ENCODE measurements at regions not wholly inside any gene's neighbourhood (a gene's known extent, or its start where the extent isn't known, plus 50 kb on each side); places are given as distances from the start of the nearest gene placed in this dataset.

GRCh38 chr2:134175834-134176233 lies 78.0 kb upstream of the MGAT5 start:
- CTCF ChIA-PET (ENCODE audit: partially characterized antibody) = interaction anchor here (1.3 kb wide), 1 partner anchor 10 kb away, joined by 3 read pairs; no protein-coding TSS in a partner anchor
- no peak for FAIRE-seq
- no peak overlapping the region for H2BK12ac ChIP-seq (ENCODE audit: low read depth, low read length)
- no peak overlapping the region for H2AK5ac ChIP-seq (ENCODE audit: low read depth, low read length)
- H3K27me3 ChIP-seq (replicated peaks in 1 of 4; ENCODE audit: control insufficient read depth in 3 of 4, extremely low read depth in 1 of 4, insufficient read depth in 3 of 4, low read length in 3 of 4) = no peaks in the 10 kb centered on the region
- no peaks in the 10 kb centered on the region for H3K23me2 ChIP-seq (ENCODE audit: low read depth, low read length)
- no peak overlapping the region for H3K9ac ChIP-seq (replicated peaks in 1 of 4; ENCODE audit: extremely low read depth in 1 of 4, low read depth in 3 of 4, low read length in 3 of 4)
- no peak for DNase-seq (ENCODE audit: low read depth in 1 of 2, low spot score in 2 of 2)
- no peak overlapping the region for H3K56ac ChIP-seq (replicated peaks; ENCODE audit: insufficient read length, low read depth, low read length)
- H4K20me1 ChIP-seq (replicated peaks in 1 of 2; ENCODE audit: control insufficient read depth in 1 of 2, insufficient read depth in 2 of 2, low read length in 2 of 2) = peaks cover 0 to 12% of the 10 kb centered on the region in 2 experiments
- H2BK5ac ChIP-seq (ENCODE audit: low read depth, low read length) = no peak overlapping the region
- H2BK15ac ChIP-seq (ENCODE audit: low read length) = no peak overlapping the region
- no peak overlapping the region for H3K18ac ChIP-seq (ENCODE audit: extremely low read depth, low read length)
- peaks cover 2 to 7% (median 6%) of the 10 kb centered on the region in 4 experiments; a peak in 3 of 7 replicates for H3K4me1 ChIP-seq (replicated peaks in 1 of 4; ENCODE audit: control insufficient read depth in 3 of 4, insufficient read depth in 4 of 4, low read length in 3 of 4)
- no peak overlapping the region for H3K4me3 ChIP-seq (ENCODE audit: extremely low read depth in 1 of 4, insufficient read depth in 2 of 4, low read depth in 3 of 4, low read length in 4 of 4)
- H3K36me3 ChIP-seq (ENCODE audit: control insufficient read depth in 2 of 4, insufficient read depth in 4 of 4, low read length in 3 of 4) = no peaks in the 10 kb centered on the region
- no peak overlapping the region for H3K14ac ChIP-seq (ENCODE audit: insufficient read length)
- no peak overlapping the region for H2AFZ ChIP-seq (ENCODE audit: low read length)
- H3K4me2 ChIP-seq (ENCODE audit: insufficient read depth in 1 of 2, low read depth in 2 of 2, low read length in 2 of 2) = no peak overlapping the region
- H3K27ac ChIP-seq (ENCODE audit: low read depth, low read length) = no peak overlapping the region
- H4K5ac ChIP-seq (ENCODE audit: insufficient read length, low read depth, low read length) = no peak overlapping the region
- no peak overlapping the region for H2BK20ac ChIP-seq (ENCODE audit: low read length)
- H4K8ac ChIP-seq (ENCODE audit: extremely low read depth, insufficient read depth, low read length) = no peak overlapping the region
- no peak overlapping the region for H2BK120ac ChIP-seq (replicated peaks; ENCODE audit: low read depth, low read length)
- H3K23ac ChIP-seq (ENCODE audit: insufficient read length) = no peak overlapping the region
- no peak for TF ChIP-seq GABPA (IDR thresholded peaks at IDR 0.05; ENCODE audit: borderline replicate concordance, insufficient read depth, low read length)
- no peak overlapping the region for H4K91ac ChIP-seq (replicated peaks; ENCODE audit: insufficient read length, low read length)
- no peak overlapping the region for H3K4ac ChIP-seq (replicated peaks; ENCODE audit: insufficient read length, low read depth, low read length)
- POLR2A ChIA-PET (ENCODE audit: partially characterized antibody) = no interaction called here
- peaks cover 10% of the 10 kb centered on the region; the same call in 1 of the 2 replicates for H3K79me1 ChIP-seq (ENCODE audit: low read depth, low read length)
- H3K79me2 ChIP-seq (ENCODE audit: control insufficient read depth in 1 of 2, insufficient read depth in 2 of 2, low read length in 2 of 2) = peaks cover 0 to 83% of the 10 kb centered on the region in 2 experiments; a peak in 3 of 4 replicates
- no peaks in the 10 kb centered on the region for H3K9me3 ChIP-seq (ENCODE audit: insufficient read depth in 2 of 2, low read depth in 1 of 2, low read length in 1 of 2)
- 82% methylated on average over 1 of the region's 1 CpG; no CpG with 5 or more reads in 1 of the 2 experiments for WGBS, 2 experiments (ENCODE audit: extremely low coverage in 1 of 2, insufficient coverage in 1 of 2, insufficient read length in 1 of 2, insufficient replicate concordance in 2 of 2, low coverage in 1 of 2, low lambda C conversion rate in 2 of 2, missing lambda C conversion rate in 1 of 2)

Data from H1 (cell line).